ENCODE measurements at regions not wholly inside any gene's neighbourhood (a gene's known extent, or its start where the extent isn't known, plus 50 kb on each side); places are given as distances from the start of the nearest gene placed in this dataset.

DNA sequence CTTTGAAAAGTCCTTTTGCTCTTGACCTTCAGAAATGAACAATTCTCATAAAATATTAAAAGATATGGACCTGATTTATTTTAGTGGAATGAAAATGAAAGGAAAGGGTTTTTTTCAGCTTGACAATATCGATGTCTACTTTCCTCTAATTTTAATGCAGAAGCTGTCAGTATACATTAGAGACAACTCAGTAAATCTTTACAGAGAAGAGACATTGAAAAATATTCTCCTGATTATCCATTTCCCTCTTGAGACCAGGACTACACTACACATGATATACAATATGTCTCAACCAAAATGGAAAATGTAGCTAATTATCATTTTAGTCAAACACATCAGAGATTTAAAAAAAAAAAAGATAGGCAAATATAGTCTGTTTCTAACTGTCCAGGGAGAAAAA is 288.5 kb upstream of the NUDT12 start:
- Histone ChIP-seq H3K9me3 (no peaks in the 10 kb centered on the region), H3K4me1 (no peaks in the 10 kb centered on the region), H3K4me3 (no peak overlapping the region), H3K36me3 (no peaks in the 10 kb centered on the region), H3K27ac (no peak overlapping the region), H3K27me3 (no peaks in the 10 kb centered on the region)
- 68 to 78% methylated on average over 1 of the region's 1 CpG for WGBS, 2 donors
- no peak for DNase-seq
- intact Hi-C loops (cut with DNase I): no loop called here
- TF ChIP-seq, protein P1, sequence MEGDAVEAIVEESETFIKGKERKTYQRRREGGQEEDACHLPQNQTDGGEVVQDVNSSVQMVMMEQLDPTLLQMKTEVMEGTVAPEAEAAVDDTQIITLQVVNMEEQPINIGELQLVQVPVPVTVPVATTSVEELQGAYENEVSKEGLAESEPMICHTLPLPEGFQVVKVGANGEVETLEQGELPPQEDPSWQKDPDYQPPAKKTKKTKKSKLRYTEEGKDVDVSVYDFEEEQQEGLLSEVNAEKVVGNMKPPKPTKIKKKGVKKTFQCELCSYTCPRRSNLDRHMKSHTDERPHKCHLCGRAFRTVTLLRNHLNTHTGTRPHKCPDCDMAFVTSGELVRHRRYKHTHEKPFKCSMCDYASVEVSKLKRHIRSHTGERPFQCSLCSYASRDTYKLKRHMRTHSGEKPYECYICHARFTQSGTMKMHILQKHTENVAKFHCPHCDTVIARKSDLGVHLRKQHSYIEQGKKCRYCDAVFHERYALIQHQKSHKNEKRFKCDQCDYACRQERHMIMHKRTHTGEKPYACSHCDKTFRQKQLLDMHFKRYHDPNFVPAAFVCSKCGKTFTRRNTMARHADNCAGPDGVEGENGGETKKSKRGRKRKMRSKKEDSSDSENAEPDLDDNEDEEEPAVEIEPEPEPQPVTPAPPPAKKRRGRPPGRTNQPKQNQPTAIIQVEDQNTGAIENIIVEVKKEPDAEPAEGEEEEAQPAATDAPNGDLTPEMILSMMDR (IDR thresholded peaks at IDR 0.05): no peak
- TF ChIP-seq POLR2A (IDR thresholded peaks at IDR 0.05): no peak
- TF ChIP-seq EP300 (IDR thresholded peaks at IDR 0.05): no peak
- TF ChIP-seq POLR2AphosphoS5 (IDR thresholded peaks at IDR 0.05): no peak

DNA sequence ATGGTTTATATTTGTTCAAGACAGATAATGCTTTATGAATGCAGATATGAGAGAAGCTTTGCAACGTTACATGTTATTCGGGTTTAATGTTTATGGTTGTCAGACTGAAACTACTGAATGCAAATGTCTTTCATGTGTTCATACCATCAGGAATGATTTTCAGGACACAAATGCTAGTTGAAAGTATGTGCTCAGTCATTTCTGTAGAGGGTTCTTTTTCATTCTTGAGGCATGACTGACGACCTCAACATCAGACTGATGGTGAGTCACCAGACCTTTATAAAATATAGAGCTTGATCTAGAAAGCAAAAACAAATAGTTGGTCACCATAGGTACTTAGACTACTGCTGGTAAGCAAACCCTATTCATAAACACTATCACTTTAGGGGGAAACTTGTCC is 287.3 kb upstream of the NUDT12 start:
- Histone ChIP-seq H3K4me1 (no peaks in the 10 kb centered on the region), H3K4me3 (no peak overlapping the region), H3K27me3 (no peaks in the 10 kb centered on the region), H3K9me3 (no peaks in the 10 kb centered on the region), H3K36me3 (no peaks in the 10 kb centered on the region), H3K27ac (no peak overlapping the region)
- DNase-seq: no peak
- no peak for TF ChIP-seq EP300 (IDR thresholded peaks at IDR 0.05)
- TF ChIP-seq POLR2AphosphoS5 (IDR thresholded peaks at IDR 0.05): no peak
- TF ChIP-seq, protein P1 (IDR thresholded peaks at IDR 0.05): no peak
- no peak for TF ChIP-seq POLR2A (IDR thresholded peaks at IDR 0.05)
- intact Hi-C loops (cut with DNase I): no loop called here
- 77 to 83% methylated on average over 3 of the region's 3 CpGs for WGBS, 2 donors

DNA sequence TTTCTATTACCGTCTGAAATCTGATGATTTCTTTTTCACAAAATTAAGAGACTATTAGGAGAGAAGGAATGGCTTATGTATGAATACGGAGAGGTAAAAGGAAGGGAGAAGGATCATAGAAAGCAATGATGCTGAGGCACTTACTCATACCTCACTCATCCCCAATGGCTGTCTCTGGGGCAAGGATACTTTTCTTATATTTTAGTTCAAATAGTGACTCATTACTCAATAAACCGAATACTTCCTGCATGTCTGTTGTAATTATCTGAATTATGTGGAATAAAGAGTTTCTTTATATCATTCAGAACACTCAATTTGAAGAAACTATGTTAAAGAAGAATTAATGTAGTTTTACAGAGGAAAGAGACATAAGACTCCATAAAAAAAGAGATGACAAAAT is 284.5 kb upstream of the NUDT12 start:
- no peaks in the 10 kb centered on the region for H3K27me3 ChIP-seq
- no peaks in the 10 kb centered on the region for H3K36me3 ChIP-seq
- H3K4me3 ChIP-seq: no peak overlapping the region
- H3K9me3 ChIP-seq: no peaks in the 10 kb centered on the region
- no peaks in the 10 kb centered on the region for H3K4me1 ChIP-seq
- 86 to 88% methylated on average over 3 of the region's 3 CpGs for WGBS, 2 donors
- no peak for DNase-seq
- no peak overlapping the region for H3K27ac ChIP-seq
- intact Hi-C loops (cut with DNase I): no loop called here
- TF ChIP-seq, protein P1 (IDR thresholded peaks at IDR 0.05): no peak
- no peak for TF ChIP-seq EP300 (IDR thresholded peaks at IDR 0.05)
- no peak for TF ChIP-seq POLR2A (IDR thresholded peaks at IDR 0.05)
- TF ChIP-seq POLR2AphosphoS5 (IDR thresholded peaks at IDR 0.05): no peak

DNA sequence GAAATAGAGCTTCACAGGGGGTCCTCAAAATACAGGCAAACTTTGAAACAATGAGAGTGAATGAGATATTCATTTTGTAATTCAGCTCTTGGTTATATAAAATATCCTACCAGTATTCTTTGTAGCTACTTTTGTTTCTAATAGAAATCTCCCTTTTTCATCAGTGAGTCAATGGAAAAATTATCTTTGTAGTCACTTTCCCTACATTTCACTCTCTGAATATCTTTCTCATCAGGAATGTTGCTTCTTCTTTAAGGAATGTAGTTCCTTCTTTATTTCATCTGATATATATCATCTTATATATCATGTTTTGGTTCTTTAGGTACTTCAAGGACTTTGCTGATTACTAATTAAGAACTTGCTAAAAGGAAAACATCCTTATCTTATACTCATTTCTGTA is 280.3 kb upstream of the NUDT12 start:
- intact Hi-C loops (cut with DNase I): no loop called here
- Histone ChIP-seq H3K27ac (no peak overlapping the region), H3K9me3 (no peaks in the 10 kb centered on the region), H3K4me3 (no peak overlapping the region), H3K4me1 (no peaks in the 10 kb centered on the region), H3K27me3 (no peaks in the 10 kb centered on the region), H3K36me3 (no peaks in the 10 kb centered on the region)
- no peak for DNase-seq
- TF ChIP-seq EP300 (IDR thresholded peaks at IDR 0.05) (no peak), POLR2A (IDR thresholded peaks at IDR 0.05) (no peak), POLR2AphosphoS5 (IDR thresholded peaks at IDR 0.05) (no peak)
- TF ChIP-seq, protein P1 (IDR thresholded peaks at IDR 0.05): no peak

DNA sequence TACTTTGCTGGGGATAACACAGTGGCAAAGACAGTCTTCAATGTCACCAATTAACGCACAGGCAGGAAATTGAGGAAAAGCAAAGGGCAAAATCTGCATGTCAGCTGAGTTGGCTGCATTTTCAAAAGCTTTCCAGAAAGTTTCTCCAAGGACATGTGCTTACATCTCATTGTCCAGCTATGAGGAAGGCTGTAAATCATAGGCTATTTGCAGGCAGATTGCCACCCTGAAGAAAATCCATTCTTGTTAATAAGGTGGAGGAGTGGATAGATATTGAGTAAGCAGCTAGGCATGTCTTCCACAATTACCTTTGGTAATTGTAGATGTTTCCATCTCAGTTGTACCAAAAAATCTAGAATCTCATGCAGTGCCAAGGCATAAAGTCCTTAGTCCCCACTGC is 278.0 kb upstream of the NUDT12 start:
- Histone ChIP-seq H3K36me3 (no peaks in the 10 kb centered on the region), H3K27ac (no peak overlapping the region), H3K9me3 (no peaks in the 10 kb centered on the region), H3K4me3 (no peak overlapping the region), H3K4me1 (no peaks in the 10 kb centered on the region), H3K27me3 (no peaks in the 10 kb centered on the region)
- TF ChIP-seq, protein P1 (IDR thresholded peaks at IDR 0.05): no peak
- TF ChIP-seq POLR2A (IDR thresholded peaks at IDR 0.05) (no peak), POLR2AphosphoS5 (IDR thresholded peaks at IDR 0.05) (no peak), EP300 (IDR thresholded peaks at IDR 0.05) (no peak)
- intact Hi-C loops (cut with DNase I): no loop called here
- no peak for DNase-seq
- WGBS, 2 donors: 46 to 80% methylated on average over 1 of the region's 1 CpG

All from sigmoid colon (tissue), 6 donors.